ENCODE measurements at regions not wholly inside any gene's neighbourhood (a gene's known extent, or its start where the extent isn't known, plus 50 kb on each side); places are given as distances from the start of the nearest gene placed in this dataset.

GRCh38 chr4:63170923-63171322 lies 1238.3 kb downstream of the TECRL start:
- Histone ChIP-seq H3K36me3 (no peaks in the 10 kb centered on the region), H3K27me3 (no peaks in the 10 kb centered on the region), H3K9me3 (peaks cover 0 to 4% of the 10 kb centered on the region in 2 donors), H3K27ac (no peak overlapping the region), H3K4me1 (no peaks in the 10 kb centered on the region), H3K4me3 (no peak overlapping the region)
- TF ChIP-seq POLR2AphosphoS5 (IDR thresholded peaks at IDR 0.05) (no peak), POLR2A (IDR thresholded peaks at IDR 0.05) (no peak)
- TF ChIP-seq, protein P1, sequence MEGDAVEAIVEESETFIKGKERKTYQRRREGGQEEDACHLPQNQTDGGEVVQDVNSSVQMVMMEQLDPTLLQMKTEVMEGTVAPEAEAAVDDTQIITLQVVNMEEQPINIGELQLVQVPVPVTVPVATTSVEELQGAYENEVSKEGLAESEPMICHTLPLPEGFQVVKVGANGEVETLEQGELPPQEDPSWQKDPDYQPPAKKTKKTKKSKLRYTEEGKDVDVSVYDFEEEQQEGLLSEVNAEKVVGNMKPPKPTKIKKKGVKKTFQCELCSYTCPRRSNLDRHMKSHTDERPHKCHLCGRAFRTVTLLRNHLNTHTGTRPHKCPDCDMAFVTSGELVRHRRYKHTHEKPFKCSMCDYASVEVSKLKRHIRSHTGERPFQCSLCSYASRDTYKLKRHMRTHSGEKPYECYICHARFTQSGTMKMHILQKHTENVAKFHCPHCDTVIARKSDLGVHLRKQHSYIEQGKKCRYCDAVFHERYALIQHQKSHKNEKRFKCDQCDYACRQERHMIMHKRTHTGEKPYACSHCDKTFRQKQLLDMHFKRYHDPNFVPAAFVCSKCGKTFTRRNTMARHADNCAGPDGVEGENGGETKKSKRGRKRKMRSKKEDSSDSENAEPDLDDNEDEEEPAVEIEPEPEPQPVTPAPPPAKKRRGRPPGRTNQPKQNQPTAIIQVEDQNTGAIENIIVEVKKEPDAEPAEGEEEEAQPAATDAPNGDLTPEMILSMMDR (IDR thresholded peaks at IDR 0.05): no peak
- intact Hi-C loops (cut with DNase I; ENCODE audit: low total_unique reads): no loop called here
- no peak for DNase-seq (ENCODE audit: low spot score in 2 of 2)

DNA sequence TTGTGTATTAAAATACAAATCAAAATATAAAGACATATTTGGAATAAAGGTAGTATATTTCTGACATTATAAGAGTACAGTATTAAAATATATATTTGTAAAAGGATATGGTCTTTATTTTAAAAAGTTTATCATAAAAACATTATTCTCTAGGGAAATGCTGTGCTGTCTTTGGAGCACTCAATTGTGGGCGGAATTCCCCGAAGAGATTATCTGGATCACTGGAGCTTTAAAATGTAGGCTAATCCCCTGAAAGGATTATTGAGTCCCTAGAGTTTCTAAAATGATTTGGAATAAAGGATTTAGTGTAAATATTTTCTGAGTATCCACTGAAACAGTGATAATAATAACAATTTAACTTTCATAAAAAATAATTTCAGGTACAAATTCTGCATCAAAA lies 1239.4 kb downstream of the TECRL start:
- no peak for DNase-seq (ENCODE audit: low spot score in 2 of 2)
- H3K27me3 ChIP-seq: no peaks in the 10 kb centered on the region
- TF ChIP-seq POLR2A (IDR thresholded peaks at IDR 0.05): no peak
- TF ChIP-seq, protein P1 (IDR thresholded peaks at IDR 0.05): no peak
- no peak for TF ChIP-seq POLR2AphosphoS5 (IDR thresholded peaks at IDR 0.05)
- peaks cover 0 to 4% of the 10 kb centered on the region in 2 donors for H3K9me3 ChIP-seq
- no peaks in the 10 kb centered on the region for H3K36me3 ChIP-seq
- H3K4me3 ChIP-seq: no peak overlapping the region
- H3K4me1 ChIP-seq: no peaks in the 10 kb centered on the region
- no peak overlapping the region for H3K27ac ChIP-seq
- intact Hi-C loops (cut with DNase I; ENCODE audit: low total_unique reads): no loop called here

DNA sequence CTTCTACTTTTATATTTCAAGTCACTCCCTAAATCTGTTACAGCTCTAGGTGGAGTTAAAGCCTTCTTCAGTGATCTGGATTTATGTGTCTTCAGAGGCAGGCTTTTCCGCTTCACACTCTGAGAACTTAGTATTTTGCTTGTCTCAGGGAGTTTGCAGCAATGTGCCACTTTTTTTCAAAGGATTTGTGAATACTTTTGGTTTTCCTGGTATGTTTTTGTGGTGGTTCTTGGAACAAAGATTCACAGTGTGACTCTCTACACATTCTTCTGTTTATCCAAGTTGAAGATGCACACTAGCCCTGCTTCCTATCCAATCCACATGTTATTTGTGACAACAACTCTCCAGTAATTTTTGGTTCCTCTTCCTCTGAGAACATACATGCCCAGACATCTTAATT lies 1253.7 kb downstream of the TECRL start:
- no peak for DNase-seq (ENCODE audit: low spot score in 2 of 2)
- Histone ChIP-seq H3K4me3 (no peak overlapping the region), H3K4me1 (no peaks in the 10 kb centered on the region), H3K36me3 (no peaks in the 10 kb centered on the region), H3K9me3 (no peaks in the 10 kb centered on the region), H3K27me3 (no peaks in the 10 kb centered on the region), H3K27ac (no peak overlapping the region)
- TF ChIP-seq POLR2AphosphoS5 (IDR thresholded peaks at IDR 0.05): no peak
- no peak for TF ChIP-seq POLR2A (IDR thresholded peaks at IDR 0.05)
- TF ChIP-seq, protein P1 (IDR thresholded peaks at IDR 0.05): no peak
- intact Hi-C loops (cut with DNase I; ENCODE audit: low total_unique reads): no loop called here

DNA sequence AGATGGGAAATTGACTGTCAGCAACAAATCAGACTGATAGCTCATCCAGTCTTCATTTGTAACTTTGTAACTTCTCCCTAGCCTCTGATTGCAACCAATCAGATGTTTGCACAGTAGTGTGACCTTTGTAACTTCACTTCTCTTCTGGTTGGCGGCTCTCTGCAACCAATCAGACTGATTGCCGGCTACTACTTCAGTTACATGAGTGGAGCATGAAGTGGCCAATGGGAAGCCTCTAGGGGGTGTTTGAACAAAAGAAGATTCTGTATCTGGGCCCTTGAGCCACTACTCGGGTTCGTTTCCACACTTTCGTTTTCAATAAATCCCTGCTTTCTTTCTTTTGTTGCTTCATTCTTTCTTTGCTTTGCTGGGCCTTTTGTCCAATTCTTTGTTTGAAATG lies 1285.8 kb downstream of the TECRL start:
- intact Hi-C loops (cut with DNase I; ENCODE audit: low total_unique reads): no loop called here
- no peak for DNase-seq (ENCODE audit: low spot score in 2 of 2)
- Histone ChIP-seq H3K27ac (no peak overlapping the region), H3K36me3 (peaks cover 5% of the 10 kb centered on the region), H3K27me3 (no peaks in the 10 kb centered on the region), H3K4me1 (no peaks in the 10 kb centered on the region), H3K4me3 (no peak overlapping the region), H3K9me3 (no peaks in the 10 kb centered on the region)
- TF ChIP-seq, protein P1 (IDR thresholded peaks at IDR 0.05): no peak
- TF ChIP-seq POLR2A (IDR thresholded peaks at IDR 0.05): no peak

GRCh38 chr4:63122955-63123354 lies 1286.3 kb downstream of the TECRL start:
- no peaks in the 10 kb centered on the region for H3K4me1 ChIP-seq
- H3K27ac ChIP-seq: no peak overlapping the region
- no peaks in the 10 kb centered on the region for H3K9me3 ChIP-seq
- no peaks in the 10 kb centered on the region for H3K27me3 ChIP-seq
- DNase-seq (ENCODE audit: low spot score in 2 of 2): no peak
- TF ChIP-seq POLR2A (IDR thresholded peaks at IDR 0.05) (no peak), POLR2AphosphoS5 (IDR thresholded peaks at IDR 0.05) (no peak)
- TF ChIP-seq, protein P1 (IDR thresholded peaks at IDR 0.05): no peak
- intact Hi-C loops (cut with DNase I; ENCODE audit: low total_unique reads): no loop called here
- peaks cover 5% of the 10 kb centered on the region for H3K36me3 ChIP-seq
- H3K4me3 ChIP-seq: no peak overlapping the region
